Stimulated activated CD4-positive, alpha-beta T cell treated with anti-CD3 and anti-CD28 coated beads, Interleukin-1b, Interleukin-23, amount 100 ng/mL, for 4 hours (primary cell): ENCODE measurements at regions not wholly inside any gene's neighbourhood (a gene's known extent, or its start where the extent isn't known, plus 50 kb on each side); places are given as distances from the start of the nearest gene placed in this dataset.
"Not testable (repeated sequence)": the region's sequence is repeated elsewhere in the genome, so short reads cannot be mapped to it uniquely, and the experiment has no call there.

Source experiments
- DNase-seq, 2 donors: peaks; one replicate each; pipeline ENCODE4 v3.0.0-alpha.2; 2020; ENCODE audit warnings: low read depth in 2 of 2

- no peak for DNase-seq
Observed at GRCh38 chr3:150328654-150329040, 79.5 kb upstream of the TSC22D2 start.

GRCh38 chr3:150327678-150328653 lies 80.1 kb upstream of the TSC22D2 start:
- no peak for DNase-seq

DNA sequence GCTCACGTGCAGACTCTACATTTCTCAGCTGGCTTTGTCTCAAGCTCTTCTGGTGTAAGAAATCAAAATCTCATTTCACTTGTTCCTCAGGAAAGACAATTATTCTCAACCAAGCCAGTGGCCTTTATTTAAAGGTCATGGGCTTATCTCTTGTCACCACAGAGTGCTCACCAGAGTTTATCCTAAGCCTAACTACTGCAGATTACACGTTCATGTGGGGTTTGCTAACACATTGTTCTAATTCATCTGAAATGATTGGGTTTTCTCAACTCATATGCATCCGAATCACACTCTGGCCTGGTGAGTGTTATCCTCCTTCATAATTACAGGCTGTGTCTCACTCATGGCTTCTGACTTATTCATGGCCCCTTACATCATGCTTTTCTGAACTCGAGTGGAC lies 83.3 kb upstream of the TSC22D2 start:
- no peak for DNase-seq

DNA sequence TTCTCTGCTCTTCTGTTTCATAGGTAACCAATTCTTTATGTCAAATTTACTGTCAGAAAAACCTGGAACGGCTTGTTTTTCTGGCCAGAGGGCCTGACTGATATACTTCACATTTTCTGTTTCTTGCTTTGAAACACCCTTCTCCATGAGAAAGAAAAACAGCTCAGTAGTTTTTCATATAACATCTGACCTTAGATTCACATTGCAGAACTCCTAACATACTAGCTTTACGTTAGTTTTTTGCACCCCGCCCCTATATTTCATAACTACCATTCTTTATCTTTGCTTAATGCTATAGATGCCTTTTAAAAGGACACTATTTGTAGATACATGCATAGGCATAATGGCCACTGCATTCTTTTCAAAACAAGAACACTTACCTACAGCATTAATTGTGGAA lies 83.9 kb upstream of the TSC22D2 start:
- DNase-seq: no peak

GRCh38 chr3:150323770-150324169 lies 84.3 kb upstream of the TSC22D2 start:
- DNase-seq: no peak

- DNase-seq: not testable (repeated sequence)
Observed at GRCh38 chr3:150323091-150323490, 85.0 kb upstream of the TSC22D2 start.

- DNase-seq: not testable (repeated sequence)
Observed at GRCh38 chr3:150320971-150321370, 87.1 kb upstream of the TSC22D2 start.

GRCh38 chr3:150319900-150320299 lies 88.2 kb upstream of the TSC22D2 start:
- no peak for DNase-seq

GRCh38 chr3:150317469-150317868 lies 90.6 kb upstream of the TSC22D2 start:
- DNase-seq: no peak

- DNase-seq: no peak
Observed at GRCh38 chr3:150315721-150316120, 92.4 kb upstream of the TSC22D2 start.

DNA sequence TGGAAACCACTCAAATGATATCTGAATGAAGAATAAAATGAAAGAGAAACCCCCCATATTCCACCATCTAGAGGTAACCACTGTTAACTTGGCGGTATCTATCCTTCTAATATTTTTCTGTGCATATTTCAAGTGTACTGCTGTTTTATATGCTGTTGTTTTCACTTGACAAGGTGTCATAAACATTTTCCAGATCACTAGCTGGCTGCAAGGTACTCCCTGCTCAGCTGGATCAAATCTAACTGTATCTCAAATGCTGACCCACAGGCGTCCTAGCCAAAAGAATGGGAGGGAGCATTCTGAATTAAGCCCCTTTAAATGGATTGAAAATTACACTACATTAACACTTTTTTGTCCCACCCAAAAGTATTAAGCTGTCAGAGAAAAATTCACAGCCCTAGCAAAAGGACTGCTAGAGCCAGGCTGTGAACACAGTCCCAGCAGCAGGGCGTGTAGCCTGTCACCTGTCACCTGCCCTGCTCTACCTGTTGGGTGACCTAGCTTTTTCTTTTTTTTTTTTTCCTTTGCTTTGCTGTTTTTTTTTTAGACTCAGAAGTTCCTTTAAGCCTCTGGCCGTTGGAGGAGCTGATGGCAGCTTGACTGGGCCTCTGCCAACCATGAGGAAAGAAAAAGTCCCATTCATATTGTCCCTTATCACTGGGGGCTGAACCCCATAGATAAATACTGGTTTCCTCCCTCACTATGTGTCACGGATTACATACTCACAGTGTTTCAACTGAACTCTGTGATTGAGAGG lies 93.7 kb upstream of the TSC22D2 start:
- no peak for DNase-seq

- DNase-seq: no peak
Observed at GRCh38 chr3:150312018-150312657, 96.0 kb upstream of the TSC22D2 start.

DNA sequence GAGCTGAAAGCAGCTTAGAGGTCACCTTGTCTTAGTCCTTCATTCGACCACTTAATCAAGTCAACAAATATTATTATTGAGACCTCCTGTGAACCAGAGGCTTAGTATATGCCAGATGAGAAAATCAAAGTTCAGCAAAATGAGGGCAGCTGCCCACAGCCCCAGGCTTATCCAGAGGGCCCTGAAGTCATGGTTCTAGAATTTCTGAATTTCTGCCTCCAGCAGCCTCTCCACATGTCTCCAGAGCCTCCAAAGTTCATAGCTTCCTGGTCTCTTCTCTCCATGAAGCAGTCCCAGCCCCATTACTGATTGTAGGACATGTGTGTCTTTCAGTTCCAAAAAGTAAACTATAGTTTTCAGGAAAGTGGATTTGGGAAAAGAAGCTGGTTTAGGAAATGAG lies 96.9 kb upstream of the TSC22D2 start:
- DNase-seq: no peak

DNA sequence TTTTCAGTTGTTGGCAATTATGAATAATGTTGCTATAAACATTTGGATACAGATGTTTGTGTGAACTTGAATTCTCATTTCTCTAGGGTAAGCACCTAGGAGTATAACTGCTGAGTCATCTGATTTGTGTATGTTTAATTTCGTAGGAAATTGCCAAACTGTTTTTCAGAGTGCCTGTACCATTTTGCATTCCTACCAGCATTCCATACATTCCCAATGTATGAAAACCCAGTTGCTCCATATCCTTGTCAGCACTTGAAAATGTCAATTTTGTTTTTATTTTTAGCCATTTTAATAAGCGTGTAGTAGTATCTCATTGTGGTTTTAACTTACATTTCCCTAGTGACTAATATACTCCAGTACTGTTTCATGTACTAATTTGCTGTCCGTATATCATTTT lies 98.5 kb upstream of the TSC22D2 start:
- DNase-seq: no peak

- DNase-seq: no peak
Observed at GRCh38 chr3:150309257-150309542, 98.9 kb upstream of the TSC22D2 start.

- DNase-seq: no peak
Observed at GRCh38 chr3:150308481-150309256, 99.4 kb upstream of the TSC22D2 start.

GRCh38 chr3:150308037-150308319 lies 100.1 kb upstream of the TSC22D2 start:
- no peak for DNase-seq

DNA sequence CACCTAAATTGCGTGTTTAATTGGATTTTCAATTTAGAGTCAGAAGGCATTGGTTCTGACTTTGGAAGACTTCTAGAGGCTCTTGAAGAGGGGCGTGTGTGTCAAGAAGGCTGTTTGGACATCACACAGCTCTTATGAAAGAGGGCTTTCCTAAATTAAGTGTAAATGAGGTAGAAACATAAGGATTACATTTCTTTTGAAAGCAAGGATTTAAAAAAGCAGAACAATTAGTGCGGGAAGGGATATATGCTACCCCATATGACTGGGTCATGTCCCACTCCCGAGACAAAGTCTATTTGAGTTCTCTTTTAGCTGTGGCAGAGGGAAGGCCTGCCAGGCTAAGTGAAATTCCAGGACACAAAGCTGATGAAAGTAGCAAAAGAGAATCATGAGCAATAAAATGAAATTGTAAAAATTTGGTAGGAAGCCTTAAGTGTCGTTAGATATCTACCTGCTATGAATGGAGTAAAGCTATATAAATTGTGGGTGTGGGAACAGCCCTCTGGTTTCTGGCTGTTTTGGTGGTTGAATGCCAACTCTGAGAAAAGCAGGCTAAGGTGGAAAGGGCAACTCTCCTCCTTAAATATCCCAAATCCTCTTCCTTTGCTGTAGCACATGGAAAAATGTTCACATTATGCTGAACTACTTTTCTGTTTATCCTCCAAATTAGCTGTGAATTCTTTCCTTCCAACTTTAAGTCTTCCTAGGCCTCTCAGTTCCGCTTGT lies 100.6 kb upstream of the TSC22D2 start:
- no peak for DNase-seq

DNA sequence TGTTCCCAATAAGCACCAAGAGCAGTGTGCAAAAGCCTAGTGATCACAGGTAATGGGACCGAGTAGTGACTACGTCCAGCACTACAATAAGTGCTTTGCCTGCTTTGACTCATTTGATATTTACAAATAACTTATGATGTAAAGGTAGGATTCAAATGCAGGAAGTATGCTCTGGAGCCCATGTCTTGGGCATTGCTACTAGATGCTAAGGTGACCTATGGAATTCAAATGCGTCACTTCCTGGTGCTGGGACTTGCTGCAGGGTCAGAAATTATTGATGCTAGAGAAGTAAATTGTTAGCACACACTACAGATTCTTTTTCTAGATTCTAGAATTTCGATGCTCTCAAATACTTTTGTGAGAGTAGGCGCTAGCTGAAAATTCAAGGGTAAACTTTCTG lies 101.2 kb upstream of the TSC22D2 start:
- no peak for DNase-seq

GRCh38 chr3:150306083-150306482 lies 102.0 kb upstream of the TSC22D2 start:
- DNase-seq: no peak

- no peak for DNase-seq
Observed at GRCh38 chr3:150303768-150304167, 104.3 kb upstream of the TSC22D2 start.
